ENCODE measurements at regions not wholly inside any gene's neighbourhood (a gene's known extent, or its start where the extent isn't known, plus 50 kb on each side); places are given as distances from the start of the nearest gene placed in this dataset.

DNA sequence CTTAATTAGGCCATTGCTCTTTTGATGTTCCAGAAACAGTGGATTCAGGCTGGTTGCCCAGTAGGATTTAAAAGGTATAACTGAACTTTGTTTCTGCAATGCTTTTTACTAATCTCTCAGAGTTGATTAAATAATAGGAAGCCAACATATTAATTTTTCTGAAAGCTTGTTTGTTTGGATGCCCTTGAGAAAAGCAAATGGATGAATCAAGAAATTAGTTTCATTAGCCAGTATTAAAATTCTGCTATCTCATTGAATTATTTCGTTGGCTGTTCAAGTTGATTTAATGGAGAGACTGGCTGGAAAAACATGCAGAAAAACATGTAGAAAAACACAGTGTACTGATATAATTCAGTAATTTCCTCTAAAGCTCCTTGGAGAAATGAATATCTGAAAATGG is 178.9 kb upstream of the THRB start:
- TF ChIP-seq ESRRA (IDR thresholded peaks at IDR 0.05; ENCODE audit: borderline replicate concordance, low read length) = no peak
- TF ChIP-seq CBX8 (IDR thresholded peaks at IDR 0.05) = peak; percentile 94
- peak; percentile 95; the same call in 1 of the 2 replicates for TF ChIP-seq RNF2 (IDR thresholded peaks at IDR 0.05; ENCODE audit: borderline replicate concordance, low read depth)
- FAIRE-seq (no peak), DNase-seq (ENCODE audit: low read depth in 1 of 2, low spot score in 1 of 2) (no peak), ATAC-seq (no peak)
- CTCF ChIA-PET = interaction anchor here (0.7 to 1.4 kb wide), 4 partner anchors 10 to 674 kb away, joined by 3 to 5 read pairs (median 3); no protein-coding TSS in a partner anchor
- WGBS (ENCODE audit: missing lambda C conversion rate) = 7% methylated on average over 1 of the region's 1 CpG
- POLR2A ChIA-PET = no interaction called here
- Histone ChIP-seq H3K4me1 (peaks cover 7% of the 10 kb centered on the region), H3K27ac (no peak overlapping the region), H3K4me3 (no peak overlapping the region), H3K9me3 (no peaks in the 10 kb centered on the region), H3K4me2 (no peak overlapping the region)

DNA sequence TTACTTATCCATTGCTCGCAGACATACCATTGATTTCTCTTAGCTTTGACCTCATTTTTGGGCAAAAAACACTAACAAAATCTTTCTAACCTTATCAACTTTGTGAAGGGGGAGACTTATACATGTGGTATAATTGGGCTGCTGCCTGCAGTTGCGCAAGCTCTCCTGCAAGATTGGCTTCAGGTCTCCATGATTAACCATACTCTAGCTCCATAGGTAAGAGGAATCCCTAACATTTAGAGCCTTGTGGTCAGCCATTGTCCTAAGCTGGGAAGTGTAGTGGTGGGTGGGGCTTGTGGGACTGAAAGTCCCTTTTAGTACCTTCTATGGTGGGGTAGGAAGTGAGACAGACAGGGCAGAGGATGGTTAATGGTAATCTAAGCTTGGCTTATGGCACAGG is 179.6 kb upstream of the THRB start:
- WGBS (ENCODE audit: missing lambda C conversion rate) = 82% methylated on average over 2 of the region's 2 CpGs
- no peak overlapping the region for H3K27ac ChIP-seq
- no peak overlapping the region for H3K4me2 ChIP-seq
- POLR2A ChIA-PET = no interaction called here
- no peak overlapping the region for H3K4me3 ChIP-seq
- no peaks in the 10 kb centered on the region for H3K9me3 ChIP-seq
- TF ChIP-seq, protein P1, sequence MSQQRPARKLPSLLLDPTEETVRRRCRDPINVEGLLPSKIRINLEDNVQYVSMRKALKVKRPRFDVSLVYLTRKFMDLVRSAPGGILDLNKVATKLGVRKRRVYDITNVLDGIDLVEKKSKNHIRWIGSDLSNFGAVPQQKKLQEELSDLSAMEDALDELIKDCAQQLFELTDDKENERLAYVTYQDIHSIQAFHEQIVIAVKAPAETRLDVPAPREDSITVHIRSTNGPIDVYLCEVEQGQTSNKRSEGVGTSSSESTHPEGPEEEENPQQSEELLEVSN (IDR thresholded peaks at IDR 0.05; ENCODE audit: borderline replicate concordance, low read depth) = no peak
- TF ChIP-seq CEBPB (IDR thresholded peaks at IDR 0.05) = peak in 1 of 2 experiments; percentile 67; a peak in 3 of 4 replicates
- H3K4me1 ChIP-seq = peaks cover 11% of the 10 kb centered on the region
- CTCF ChIA-PET = interaction anchor here (0.7 to 2.1 kb wide), 6 partner anchors 10 to 677 kb away, joined by 3 to 13 read pairs (median 3); no protein-coding TSS in a partner anchor
- no peak for ATAC-seq
- no peak for FAIRE-seq
- DNase-seq (ENCODE audit: low read depth in 1 of 2, low spot score in 1 of 2) = no peak

DNA sequence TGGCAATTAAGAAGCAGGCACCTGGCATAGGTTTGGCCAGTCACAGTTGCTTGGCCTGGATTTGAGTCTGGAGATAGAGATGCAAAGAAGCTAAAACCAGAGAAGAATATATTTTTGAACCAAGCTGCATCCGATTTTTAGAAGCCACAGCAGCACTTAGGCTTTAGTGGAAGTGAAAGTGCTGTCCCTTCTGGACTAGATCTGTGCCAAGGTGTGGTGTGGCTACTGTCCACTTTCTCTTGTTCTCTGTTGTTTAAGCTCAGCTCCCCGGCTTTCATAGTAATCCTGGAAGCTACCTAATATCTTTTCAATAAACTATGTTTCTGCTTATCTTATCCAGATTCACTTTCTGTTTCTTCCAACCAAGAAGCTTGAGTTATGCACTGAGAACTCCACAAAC is 183.4 kb upstream of the THRB start:
- Histone ChIP-seq H3K4me1 (peaks cover 11% of the 10 kb centered on the region), H3K4me2 (peak overlapping the region; percentile 37), H3K9me3 (no peaks in the 10 kb centered on the region), H3K4me3 (no peak overlapping the region), H3K27ac (0 out of 6 replicates have a peak overlapping the region, but pooled peaks of 1 of the 2 experiments have one; percentile 20)
- FAIRE-seq = no peak
- ChIA-PET POLR2A (no interaction called here), CTCF (interaction anchor here (1.5 to 6.7 kb wide), 2 partner anchors 492 to 680 kb away, joined by 3 to 44 read pairs; no protein-coding TSS in a partner anchor)
- DNase-seq (ENCODE audit: low read depth in 1 of 2, low spot score in 1 of 2) = no peak
- ATAC-seq = no peak
- WGBS (ENCODE audit: missing lambda C conversion rate) = 9% methylated on average over 2 of the region's 2 CpGs
- no peak for TF ChIP-seq RNF2 (IDR thresholded peaks at IDR 0.05; ENCODE audit: borderline replicate concordance, low read depth)
- TF ChIP-seq NR3C1 (IDR thresholded peaks at IDR 0.05) = no peak
- no peak for TF ChIP-seq HEYL (CRISPR knock-in tag; IDR thresholded peaks at IDR 0.05)

DNA sequence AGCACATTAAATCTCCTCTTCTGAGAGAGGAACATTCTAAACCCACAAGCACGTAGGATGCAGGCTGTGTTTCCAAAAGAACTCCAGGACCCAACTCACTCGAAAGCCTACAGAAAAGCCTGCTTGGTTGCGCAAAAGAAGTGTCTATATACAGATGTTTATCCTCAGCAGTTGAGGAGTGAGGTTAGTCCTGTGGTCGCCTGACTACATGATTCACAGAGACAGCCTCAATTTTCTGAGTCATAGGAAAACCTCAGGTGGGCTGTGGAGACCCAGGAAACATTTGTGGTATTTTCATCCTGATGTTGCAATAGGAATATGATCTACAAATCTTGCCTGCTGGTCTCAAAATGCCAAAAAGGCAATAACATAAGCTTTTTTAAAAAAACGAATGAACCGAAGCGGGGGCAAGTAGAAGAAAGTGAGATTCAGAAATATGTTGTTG is 183.8 kb upstream of the THRB start:
- peak overlapping the region; percentile 37 for H3K4me2 ChIP-seq
- no peak for DNase-seq (ENCODE audit: low read depth in 1 of 2, low spot score in 1 of 2)
- no peak overlapping the region for H3K4me3 ChIP-seq
- WGBS (ENCODE audit: missing lambda C conversion rate) = 55% methylated on average over 7 of the region's 7 CpGs
- CTCF ChIA-PET = interaction anchor here (1.5 to 6.7 kb wide), 2 partner anchors 492 to 681 kb away, joined by 3 to 44 read pairs; no protein-coding TSS in a partner anchor
- no peak for ATAC-seq
- no peak for FAIRE-seq
- H3K9me3 ChIP-seq = no peaks in the 10 kb centered on the region
- POLR2A ChIA-PET = no interaction called here
- peaks cover 15% of the 10 kb centered on the region for H3K4me1 ChIP-seq
- 0 out of 6 replicates have a peak overlapping the region, but pooled peaks of 1 of the 2 experiments have one; percentile 20 for H3K27ac ChIP-seq
- TF ChIP-seq JUNB (IDR thresholded peaks at IDR 0.05) (peak; percentile 40; the same call in 1 of the 2 replicates), CEBPB (IDR thresholded peaks at IDR 0.05) (peak; percentile 23 to 56; a peak in 2 of 4 replicates), MYC (IDR thresholded peaks at IDR 0.05; ENCODE audit: borderline replicate concordance, low read length) (no peak), FOSL2 (IDR thresholded peaks at IDR 0.05) (0 out of 2 replicates have a peak, but pooled peaks have one; percentile 8), FOSL2 (CRISPR knock-in tag; IDR thresholded peaks at IDR 0.05) (0 out of 2 replicates have a peak, but pooled peaks have one; percentile 13), NR3C1 (IDR thresholded peaks at IDR 0.05) (no peak), FOXS1 (CRISPR knock-in tag; IDR thresholded peaks at IDR 0.05) (no peak), ZFP36 (IDR thresholded peaks at IDR 0.05; ENCODE audit: borderline replicate concordance, partially characterized antibody) (no peak)

DNA sequence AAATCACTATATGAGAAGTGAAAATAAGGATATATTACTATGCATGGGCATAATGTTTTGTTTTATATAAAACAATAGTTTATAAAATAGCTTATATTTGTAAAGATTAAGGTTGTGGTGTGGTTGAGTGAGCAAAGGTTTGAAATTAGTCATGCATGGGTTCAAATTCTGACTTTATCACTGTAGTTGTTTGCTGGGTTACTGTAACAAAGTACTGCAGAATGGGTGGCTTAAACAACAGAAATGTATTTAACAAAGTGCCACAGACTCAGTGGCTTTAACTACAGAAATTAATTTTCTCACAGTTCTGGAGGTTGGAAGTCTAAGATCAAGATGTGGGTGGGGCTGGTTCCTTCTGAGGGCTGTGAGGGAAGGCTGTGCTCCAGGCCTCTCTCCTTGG is 184.8 kb upstream of the THRB start:
- ChIA-PET CTCF (interaction anchor here (1.2 to 6.7 kb wide), 4 partner anchors 10 to 682 kb away, joined by 3 to 44 read pairs (median 6); no protein-coding TSS in a partner anchor), POLR2A (no interaction called here)
- ATAC-seq (no peak), DNase-seq (ENCODE audit: low read depth in 1 of 2, low spot score in 1 of 2) (no peak), FAIRE-seq (no peak)
- no peak for TF ChIP-seq RAD21 (conservative IDR thresholded peaks at IDR 0.05 in 1 of 2, IDR thresholded peaks at IDR 0.05 in 1 of 2)
- TF ChIP-seq MAFK (IDR thresholded peaks at IDR 0.05; ENCODE audit: partially characterized antibody) = no peak
- TF ChIP-seq POLR2AphosphoS2 (conservative IDR thresholded peaks at IDR 0.05; ENCODE audit: low read length) = no peak
- Histone ChIP-seq H3K27ac (no peak overlapping the region), H3K4me1 (peaks cover 17% of the 10 kb centered on the region), H3K4me3 (no peak overlapping the region), H3K9me3 (no peaks in the 10 kb centered on the region), H3K4me2 (no peak overlapping the region)
